ENCODE measurements at regions not wholly inside any gene's neighbourhood (a gene's known extent, or its start where the extent isn't known, plus 50 kb on each side); places are given as distances from the start of the nearest gene placed in this dataset.

- TF ChIP-seq, protein P1, sequence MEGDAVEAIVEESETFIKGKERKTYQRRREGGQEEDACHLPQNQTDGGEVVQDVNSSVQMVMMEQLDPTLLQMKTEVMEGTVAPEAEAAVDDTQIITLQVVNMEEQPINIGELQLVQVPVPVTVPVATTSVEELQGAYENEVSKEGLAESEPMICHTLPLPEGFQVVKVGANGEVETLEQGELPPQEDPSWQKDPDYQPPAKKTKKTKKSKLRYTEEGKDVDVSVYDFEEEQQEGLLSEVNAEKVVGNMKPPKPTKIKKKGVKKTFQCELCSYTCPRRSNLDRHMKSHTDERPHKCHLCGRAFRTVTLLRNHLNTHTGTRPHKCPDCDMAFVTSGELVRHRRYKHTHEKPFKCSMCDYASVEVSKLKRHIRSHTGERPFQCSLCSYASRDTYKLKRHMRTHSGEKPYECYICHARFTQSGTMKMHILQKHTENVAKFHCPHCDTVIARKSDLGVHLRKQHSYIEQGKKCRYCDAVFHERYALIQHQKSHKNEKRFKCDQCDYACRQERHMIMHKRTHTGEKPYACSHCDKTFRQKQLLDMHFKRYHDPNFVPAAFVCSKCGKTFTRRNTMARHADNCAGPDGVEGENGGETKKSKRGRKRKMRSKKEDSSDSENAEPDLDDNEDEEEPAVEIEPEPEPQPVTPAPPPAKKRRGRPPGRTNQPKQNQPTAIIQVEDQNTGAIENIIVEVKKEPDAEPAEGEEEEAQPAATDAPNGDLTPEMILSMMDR (IDR thresholded peaks at IDR 0.05) = no peak
- TF ChIP-seq POLR2A (IDR thresholded peaks at IDR 0.05) = no peak
Observed at GRCh38 chr12:118773956-118774723, 207.2 kb upstream of the SRRM4 start.
